ENCODE measurements at regions not wholly inside any gene's neighbourhood (a gene's known extent, or its start where the extent isn't known, plus 50 kb on each side); places are given as distances from the start of the nearest gene placed in this dataset.

DNA sequence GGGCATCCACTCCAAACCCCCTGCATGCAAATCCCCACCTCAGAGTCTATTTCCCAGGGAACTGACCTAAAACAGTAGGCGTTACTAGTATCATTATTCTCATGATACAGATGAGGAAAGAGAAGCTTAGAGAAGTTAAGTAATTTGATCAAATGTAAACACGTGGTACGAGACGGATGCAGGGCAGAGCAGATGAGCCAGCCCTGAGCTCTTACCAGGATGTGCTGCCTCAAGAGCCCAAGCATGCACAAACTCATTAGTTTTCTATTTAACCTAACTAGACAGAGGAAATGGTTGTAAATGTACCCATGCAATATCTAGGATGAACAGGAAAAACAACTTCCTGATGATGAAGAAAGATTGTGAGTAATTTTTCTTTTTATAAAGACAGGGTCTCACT is 173.3 kb upstream of the RASSF8 start:
- no peak for TF ChIP-seq ZNF274 (IDR thresholded peaks at IDR 0.05; ENCODE audit: low read depth, low read length)
- no peak for TF ChIP-seq YY1 (IDR thresholded peaks at IDR 0.05; ENCODE audit: insufficient read depth, insufficient read length)
